Osteocyte (in vitro differentiated cells): ENCODE measurements at regions not wholly inside any gene's neighbourhood (a gene's known extent, or its start where the extent isn't known, plus 50 kb on each side); places are given as distances from the start of the nearest gene placed in this dataset.

ENCODE experiments used
- DNase-seq: peaks from one replicate; pipeline ENCODE4 v3.0.0; 2021; ENCODE audit warnings: mixed read lengths; ENCODE audit not compliant: unreplicated experiment; ENCODE audit errors: extremely low spot score
- H3K27ac Mint-ChIP-seq: one replicate; pipeline ENCODE4 v1.8.0; 2021; ENCODE audit warnings: mild to moderate bottlenecking, mixed read lengths; ENCODE audit not compliant: unreplicated experiment
- H3K27me3 Mint-ChIP-seq: one replicate; pipeline ENCODE4 v1.8.0; 2021; ENCODE audit warnings: mixed read lengths; ENCODE audit not compliant: unreplicated experiment
- H3K36me3 Mint-ChIP-seq: one replicate; pipeline ENCODE4 v1.8.0; 2021; ENCODE audit warnings: mixed read lengths; ENCODE audit not compliant: unreplicated experiment
- H3K4me1 Mint-ChIP-seq: one replicate; pipeline ENCODE4 v1.8.0; 2021; ENCODE audit warnings: mixed read lengths; ENCODE audit not compliant: unreplicated experiment
- H3K4me3 Mint-ChIP-seq: one replicate; pipeline ENCODE4 v1.8.0; 2021; ENCODE audit warnings: mild to moderate bottlenecking, moderate library complexity, mixed read lengths; ENCODE audit not compliant: unreplicated experiment
- H3K9me3 Mint-ChIP-seq: one replicate; pipeline ENCODE4 v1.8.0; 2021; ENCODE audit warnings: mixed read lengths; ENCODE audit not compliant: unreplicated experiment
- TF ChIP-seq, protein P1 (sequence below): fragments of 200-600 bp; sonication (generic); IDR thresholded peaks from 2 replicates; pipeline ENCODE4 v1.5.0; 2021; ENCODE audit warnings: antibody characterized with exemption, mild to moderate bottlenecking, moderate library complexity

DNA sequence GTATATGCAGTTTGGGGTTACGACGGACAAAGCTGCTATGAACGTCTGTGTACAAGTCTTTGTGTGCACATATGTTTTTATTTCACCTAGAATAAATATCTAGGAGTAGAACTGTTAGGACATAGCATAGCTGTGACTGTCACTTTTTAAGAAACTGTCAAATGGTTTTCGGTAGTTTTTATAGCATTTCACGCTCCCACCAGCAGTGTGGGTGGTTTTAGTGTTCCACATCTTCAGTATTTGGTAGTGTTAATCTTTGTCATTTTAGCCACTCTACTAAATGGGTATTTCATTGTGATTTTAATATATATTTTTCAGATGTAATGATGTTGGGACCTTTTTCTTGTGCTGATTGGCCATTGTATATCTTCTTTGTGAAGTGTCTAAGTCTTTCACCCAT lies 109.1 kb upstream of the BCAT1 start:
- H3K27ac Mint-ChIP-seq, result no peak overlapping the region
- TF ChIP-seq, protein P1, sequence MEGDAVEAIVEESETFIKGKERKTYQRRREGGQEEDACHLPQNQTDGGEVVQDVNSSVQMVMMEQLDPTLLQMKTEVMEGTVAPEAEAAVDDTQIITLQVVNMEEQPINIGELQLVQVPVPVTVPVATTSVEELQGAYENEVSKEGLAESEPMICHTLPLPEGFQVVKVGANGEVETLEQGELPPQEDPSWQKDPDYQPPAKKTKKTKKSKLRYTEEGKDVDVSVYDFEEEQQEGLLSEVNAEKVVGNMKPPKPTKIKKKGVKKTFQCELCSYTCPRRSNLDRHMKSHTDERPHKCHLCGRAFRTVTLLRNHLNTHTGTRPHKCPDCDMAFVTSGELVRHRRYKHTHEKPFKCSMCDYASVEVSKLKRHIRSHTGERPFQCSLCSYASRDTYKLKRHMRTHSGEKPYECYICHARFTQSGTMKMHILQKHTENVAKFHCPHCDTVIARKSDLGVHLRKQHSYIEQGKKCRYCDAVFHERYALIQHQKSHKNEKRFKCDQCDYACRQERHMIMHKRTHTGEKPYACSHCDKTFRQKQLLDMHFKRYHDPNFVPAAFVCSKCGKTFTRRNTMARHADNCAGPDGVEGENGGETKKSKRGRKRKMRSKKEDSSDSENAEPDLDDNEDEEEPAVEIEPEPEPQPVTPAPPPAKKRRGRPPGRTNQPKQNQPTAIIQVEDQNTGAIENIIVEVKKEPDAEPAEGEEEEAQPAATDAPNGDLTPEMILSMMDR, result no peak
- H3K9me3 Mint-ChIP-seq, result no peaks in the 10 kb centered on the region
- peaks cover 14% of the 10 kb centered on the region for H3K4me1 Mint-ChIP-seq
- no peak for DNase-seq
- no peak overlapping the region for H3K4me3 Mint-ChIP-seq
- peaks cover 1% of the 10 kb centered on the region for H3K36me3 Mint-ChIP-seq
- peaks cover 2% of the 10 kb centered on the region for H3K27me3 Mint-ChIP-seq

- Mint-ChIP-seq H3K9me3 (no peaks in the 10 kb centered on the region), H3K27me3 (peaks cover 2% of the 10 kb centered on the region), H3K4me3 (no peak overlapping the region), H3K36me3 (no peaks in the 10 kb centered on the region), H3K27ac (no peak overlapping the region), H3K4me1 (peaks cover 14% of the 10 kb centered on the region)
- TF ChIP-seq, protein P1, result no peak
- no peak for DNase-seq
These were observed 107.7 kb upstream of the BCAT1 start for GRCh38 chr12:25056486-25057130.

GRCh38 chr12:25056011-25056410 lies 107.1 kb upstream of the BCAT1 start:
- Mint-ChIP-seq H3K27ac (no peak overlapping the region), H3K36me3 (no peaks in the 10 kb centered on the region), H3K4me3 (no peak overlapping the region), H3K9me3 (no peaks in the 10 kb centered on the region), H3K27me3 (peaks cover 2% of the 10 kb centered on the region), H3K4me1 (peaks cover 14% of the 10 kb centered on the region)
- TF ChIP-seq, protein P1, result no peak
- DNase-seq, result no peak

DNA sequence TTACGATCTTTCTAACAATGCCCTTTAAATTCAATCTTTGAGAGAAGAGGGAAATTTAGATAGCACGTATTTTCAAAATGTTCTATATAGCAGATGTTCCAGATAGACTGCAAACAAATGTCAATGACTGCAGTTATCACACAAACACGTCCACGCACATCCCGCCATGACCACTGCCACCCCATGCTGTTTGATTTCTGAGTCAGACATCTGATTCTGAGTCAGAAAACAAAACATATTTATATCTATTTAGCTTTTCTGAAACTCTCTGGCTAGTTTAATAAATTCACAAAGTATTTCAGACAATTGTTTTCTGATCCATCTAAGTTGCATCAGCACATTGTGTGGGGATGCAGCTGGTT lies 105.9 kb upstream of the BCAT1 start:
- no peak overlapping the region for H3K4me3 Mint-ChIP-seq
- H3K9me3 Mint-ChIP-seq, result no peaks in the 10 kb centered on the region
- TF ChIP-seq, protein P1, result no peak
- no peak for DNase-seq
- no peaks in the 10 kb centered on the region for H3K36me3 Mint-ChIP-seq
- H3K27me3 Mint-ChIP-seq, result peaks cover 2% of the 10 kb centered on the region
- H3K4me1 Mint-ChIP-seq, result peaks cover 14% of the 10 kb centered on the region
- H3K27ac Mint-ChIP-seq, result peak overlapping the region; percentile 11

DNA sequence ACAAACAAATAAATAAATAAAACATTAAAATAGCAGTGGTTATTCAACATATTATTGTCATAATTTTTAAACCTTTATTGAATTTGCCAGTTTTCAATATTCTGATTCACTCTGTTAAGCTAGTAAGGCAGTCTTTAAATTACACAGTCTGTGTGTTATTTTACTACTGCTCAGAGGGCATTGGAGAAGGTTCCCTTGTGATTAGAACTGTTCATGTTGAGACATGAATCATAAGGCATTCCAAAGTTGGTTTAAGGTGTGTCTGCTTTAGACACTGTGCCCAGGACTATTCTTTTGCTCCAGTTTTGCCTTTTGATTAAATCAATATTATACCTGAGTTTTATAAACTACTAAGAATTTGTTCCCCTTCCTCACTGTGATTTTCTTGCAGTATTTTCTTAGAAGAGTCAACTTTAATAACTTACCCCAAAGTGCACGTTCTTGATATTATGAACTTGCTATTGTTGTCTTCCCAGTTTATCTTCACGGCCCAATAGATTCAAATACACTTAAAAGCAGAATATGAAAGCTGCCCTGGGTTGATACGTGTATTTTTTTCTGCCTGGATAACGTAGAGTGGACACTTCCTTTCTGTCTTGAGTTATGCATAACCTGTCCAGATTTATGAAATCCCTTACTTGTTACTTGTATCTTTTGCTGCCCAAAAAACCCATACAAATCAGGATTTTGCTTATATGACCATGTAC lies 105.3 kb upstream of the BCAT1 start:
- H3K4me1 Mint-ChIP-seq, result peaks cover 14% of the 10 kb centered on the region
- peaks cover 2% of the 10 kb centered on the region for H3K27me3 Mint-ChIP-seq
- no peak for DNase-seq
- TF ChIP-seq, protein P1, result no peak
- H3K36me3 Mint-ChIP-seq, result no peaks in the 10 kb centered on the region
- no peak overlapping the region for H3K4me3 Mint-ChIP-seq
- H3K27ac Mint-ChIP-seq, result peak overlapping the region; percentile 11
- no peaks in the 10 kb centered on the region for H3K9me3 Mint-ChIP-seq
